ENCODE measurements at regions not wholly inside any gene's neighbourhood (a gene's known extent, or its start where the extent isn't known, plus 50 kb on each side); places are given as distances from the start of the nearest gene placed in this dataset.
"Not testable (repeated sequence)": the region's sequence is repeated elsewhere in the genome, so short reads cannot be mapped to it uniquely, and the experiment has no call there.

DNA sequence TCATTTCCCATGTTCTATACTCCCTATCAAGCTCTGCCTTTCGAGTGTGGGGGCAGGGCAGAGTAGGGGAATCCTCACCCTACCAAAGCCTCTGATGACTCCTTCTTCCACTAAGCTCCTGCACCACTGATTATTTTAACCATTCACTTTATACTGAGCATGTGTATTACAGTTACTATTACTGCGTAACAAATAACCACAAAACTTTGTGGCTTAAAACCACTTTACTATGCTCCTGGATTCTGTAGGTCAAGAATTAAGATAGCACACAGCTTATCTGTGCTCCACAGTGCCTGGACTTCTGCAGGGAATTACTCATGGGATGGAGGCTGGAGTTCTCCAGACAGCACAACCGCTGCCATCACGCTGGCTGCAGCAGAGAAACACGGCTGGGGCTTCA lies 117.4 kb upstream of the DNAJC10 start:
- DNase-seq = no peak

DNA sequence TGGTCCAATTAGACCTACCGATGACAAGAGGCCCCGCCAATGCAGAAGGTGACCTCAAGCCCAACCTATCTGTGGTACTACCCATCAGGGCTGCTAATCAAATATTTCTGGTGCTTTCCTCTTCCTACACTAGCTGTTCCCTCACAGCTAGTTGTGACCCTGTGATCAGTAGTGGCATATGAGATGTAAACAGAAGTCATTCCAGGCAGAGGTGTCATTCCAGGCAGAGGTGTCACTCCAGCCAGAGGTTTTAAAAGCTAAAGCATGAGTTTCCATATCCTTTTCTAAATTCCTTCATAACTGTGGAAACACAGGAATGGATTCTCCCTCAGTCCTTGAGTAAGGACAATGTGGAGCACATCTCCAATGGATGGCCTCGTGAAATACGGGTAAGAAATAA lies 110.9 kb upstream of the DNAJC10 start:
- DNase-seq = no peak

GRCh38 chr2:182606728-182607681 lies 109.1 kb upstream of the DNAJC10 start:
- no peak for DNase-seq

GRCh38 chr2:182608181-182608845 lies 107.7 kb upstream of the DNAJC10 start:
- DNase-seq = no peak

DNA sequence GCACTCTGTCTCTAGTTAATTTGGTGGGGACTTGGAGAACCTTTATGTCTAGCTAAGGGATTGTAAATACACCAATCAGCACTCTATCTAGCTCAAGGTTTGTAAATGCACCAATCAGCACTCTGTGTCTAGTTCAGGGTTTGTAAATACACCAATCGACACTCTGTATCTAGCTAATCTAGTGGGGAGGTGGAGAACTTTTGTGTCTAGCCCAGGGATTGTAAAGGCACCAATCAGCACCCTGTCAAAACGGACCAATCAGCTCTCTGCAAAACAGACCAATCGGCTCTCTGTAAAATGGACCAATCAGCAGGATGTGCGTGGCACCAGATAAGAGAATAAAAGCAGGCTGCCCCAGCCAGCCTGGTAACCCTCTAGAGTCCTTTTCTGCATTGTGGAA lies 107.1 kb upstream of the DNAJC10 start:
- DNase-seq = not testable (repeated sequence)

- no peak for DNase-seq
Observed at GRCh38 chr2:182610231-182610630, 105.8 kb upstream of the DNAJC10 start.

DNA sequence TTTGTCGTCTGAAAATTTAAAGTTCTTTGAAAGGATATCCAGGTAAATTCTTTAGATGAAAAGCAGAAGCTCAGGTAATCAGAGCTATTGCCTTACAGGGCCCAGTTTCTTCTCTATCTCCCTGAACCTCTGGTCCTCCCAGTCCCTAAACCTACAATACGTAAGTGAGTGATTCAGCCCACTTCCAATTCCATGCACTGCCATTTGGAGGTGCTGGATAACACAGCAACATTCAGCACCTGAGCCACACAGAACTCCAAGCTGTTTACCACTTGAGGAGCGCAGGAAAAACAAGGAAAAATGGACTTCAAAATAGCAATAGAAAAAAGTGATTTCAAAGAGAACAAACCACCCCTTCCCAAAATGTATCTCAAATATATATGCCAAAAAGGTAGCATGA lies 105.0 kb upstream of the DNAJC10 start:
- DNase-seq = no peak

- no peak for DNase-seq
Observed at GRCh38 chr2:182615036-182615435, 101.0 kb upstream of the DNAJC10 start.

DNA sequence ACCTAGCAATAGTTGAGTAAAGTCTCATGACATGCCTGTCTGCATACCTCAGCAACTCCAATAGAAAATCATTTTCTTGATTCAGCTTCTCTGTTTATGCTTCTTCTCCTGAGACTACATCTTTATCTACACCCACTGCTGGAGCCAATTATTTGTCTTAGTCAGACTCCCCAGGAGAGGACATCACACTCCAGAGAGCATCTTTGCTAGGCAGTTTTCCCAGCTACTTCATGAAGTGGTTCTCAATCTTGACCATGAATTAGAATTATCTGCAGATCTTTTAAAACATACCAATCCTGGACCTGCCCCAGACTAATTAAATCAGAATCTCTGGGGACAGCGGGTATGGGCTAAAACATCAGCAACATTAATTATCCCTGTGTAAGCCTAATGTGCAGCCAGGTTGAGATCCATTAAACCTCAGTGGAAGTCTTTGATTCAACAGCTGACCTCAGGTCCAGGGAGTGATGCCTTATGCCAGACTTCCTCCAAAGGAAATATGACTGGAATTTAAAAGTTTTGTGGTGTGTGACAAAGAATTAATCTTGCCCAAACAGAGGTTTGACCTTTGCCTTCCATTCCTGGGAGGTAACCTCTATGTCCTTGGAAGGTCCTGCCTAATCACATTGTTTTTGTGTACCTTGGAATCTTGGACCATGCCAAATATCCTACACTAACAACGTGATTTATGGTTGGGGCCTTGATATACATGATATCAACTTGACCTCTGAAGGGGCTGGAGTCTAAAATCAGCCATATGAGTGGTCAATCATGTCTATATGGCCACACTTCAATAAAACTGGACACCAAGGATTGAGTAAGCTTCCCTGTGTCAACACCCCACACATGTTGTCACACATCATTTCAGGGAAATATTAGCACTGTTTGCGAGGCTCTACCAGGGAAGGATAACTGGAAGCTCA lies 99.3 kb upstream of the DNAJC10 start:
- DNase-seq = no peak

DNA sequence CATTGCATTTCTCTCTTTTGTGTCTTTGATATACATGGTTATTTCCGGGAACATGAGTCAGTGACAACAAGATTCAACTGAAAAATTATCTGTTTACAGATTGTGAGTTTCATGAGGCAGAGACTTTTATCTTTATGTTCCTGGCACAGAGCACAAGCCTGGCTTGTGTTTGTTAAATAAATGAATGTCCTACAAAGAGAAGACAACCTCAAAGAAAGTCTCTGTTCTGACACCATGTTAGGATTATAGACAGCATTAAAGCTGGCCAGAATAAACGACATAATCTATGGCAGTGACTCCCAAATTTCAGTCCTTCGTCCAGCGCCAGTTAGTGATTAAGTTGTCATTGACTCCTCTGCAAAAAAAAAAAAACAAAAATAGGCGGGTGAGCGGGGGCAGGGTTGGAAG lies 97.4 kb upstream of the DNAJC10 start:
- DNase-seq = no peak

GRCh38 chr2:182619276-182619675 lies 96.8 kb upstream of the DNAJC10 start:
- DNase-seq = no peak

- DNase-seq = no peak
Observed at GRCh38 chr2:182621191-182621590, 94.9 kb upstream of the DNAJC10 start.

- no peak for DNase-seq
Observed at GRCh38 chr2:182621810-182622209, 94.2 kb upstream of the DNAJC10 start.

DNA sequence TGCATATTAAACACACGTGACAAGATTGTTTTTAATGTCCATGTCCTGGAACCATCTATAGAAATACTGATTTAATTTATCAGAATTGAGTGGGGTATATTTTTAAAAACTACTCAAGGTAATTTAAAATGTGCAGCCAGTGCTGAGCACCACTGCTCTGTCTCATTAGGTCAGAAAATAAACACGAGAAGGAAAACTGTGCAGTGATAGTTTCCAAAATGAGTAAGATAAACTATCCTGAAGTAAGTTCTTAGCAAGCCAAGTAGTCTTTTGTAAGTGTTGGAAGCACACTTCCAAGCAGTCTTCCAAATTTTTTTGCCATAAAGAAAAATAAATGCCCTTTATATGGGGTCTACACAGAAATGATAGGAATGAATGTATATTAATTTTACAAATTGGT lies 93.8 kb upstream of the DNAJC10 start:
- no peak for DNase-seq

DNA sequence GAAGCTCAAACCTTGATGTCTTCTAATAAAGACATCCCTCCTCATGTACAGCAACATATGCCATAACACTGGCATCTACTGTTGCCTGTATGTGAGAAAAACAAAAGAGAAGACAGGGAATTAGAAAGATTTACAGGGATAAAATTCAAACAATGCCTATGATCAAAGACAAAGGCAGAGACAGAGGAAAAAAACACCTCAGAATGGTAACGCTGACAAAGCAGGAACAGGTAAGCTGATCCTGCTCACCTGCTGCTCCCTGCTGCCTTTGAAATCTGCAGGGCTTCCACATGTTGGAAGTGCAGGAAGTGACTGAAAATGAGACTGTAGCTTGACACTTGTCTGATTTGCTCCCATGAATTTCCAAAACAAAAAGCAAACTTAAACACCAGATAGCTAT lies 90.2 kb upstream of the DNAJC10 start:
- peak; percentile 31 for DNase-seq

GRCh38 chr2:182628916-182629315 lies 87.1 kb upstream of the DNAJC10 start:
- no peak for DNase-seq

DNA sequence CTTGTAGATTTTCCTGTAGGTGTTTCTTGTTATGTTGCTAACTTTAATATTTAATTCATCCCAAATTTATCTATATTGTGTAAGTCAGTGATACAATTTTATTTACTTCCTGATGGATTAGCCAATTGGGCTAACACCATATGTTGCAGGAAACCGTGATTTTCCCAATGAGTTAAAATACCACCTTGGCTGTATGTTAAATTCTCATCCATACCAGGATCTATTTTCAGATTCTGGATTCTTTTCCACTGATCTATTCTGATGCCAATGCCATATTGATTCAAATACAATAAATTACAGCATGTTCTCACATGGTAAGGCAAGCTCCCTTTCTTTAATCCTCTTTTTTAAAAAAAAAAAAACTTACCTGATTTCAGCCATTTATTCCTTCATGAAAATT lies 85.8 kb upstream of the DNAJC10 start:
- no peak for DNase-seq

GRCh38 chr2:182631299-182631698 lies 84.8 kb upstream of the DNAJC10 start:
- DNase-seq = no peak

DNA sequence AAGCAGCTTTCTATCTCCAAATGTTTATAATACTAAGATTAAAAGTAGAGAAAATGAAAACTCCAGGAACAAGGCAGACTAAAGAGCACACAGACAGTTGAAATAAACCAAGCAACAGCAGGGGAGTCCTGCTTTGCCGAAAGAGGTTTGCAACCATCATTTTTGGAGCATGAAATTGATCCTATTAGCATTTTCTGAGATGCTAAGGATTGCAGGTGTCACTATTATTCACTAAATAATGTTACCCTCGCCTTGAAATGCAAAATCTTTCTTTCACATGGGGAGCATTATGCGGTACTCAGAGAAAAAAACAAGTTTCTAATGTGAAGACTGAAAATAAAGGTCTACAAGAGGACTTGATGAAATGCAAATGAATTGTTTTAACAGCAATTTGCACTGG lies 81.7 kb upstream of the DNAJC10 start:
- no peak for DNase-seq

DNA sequence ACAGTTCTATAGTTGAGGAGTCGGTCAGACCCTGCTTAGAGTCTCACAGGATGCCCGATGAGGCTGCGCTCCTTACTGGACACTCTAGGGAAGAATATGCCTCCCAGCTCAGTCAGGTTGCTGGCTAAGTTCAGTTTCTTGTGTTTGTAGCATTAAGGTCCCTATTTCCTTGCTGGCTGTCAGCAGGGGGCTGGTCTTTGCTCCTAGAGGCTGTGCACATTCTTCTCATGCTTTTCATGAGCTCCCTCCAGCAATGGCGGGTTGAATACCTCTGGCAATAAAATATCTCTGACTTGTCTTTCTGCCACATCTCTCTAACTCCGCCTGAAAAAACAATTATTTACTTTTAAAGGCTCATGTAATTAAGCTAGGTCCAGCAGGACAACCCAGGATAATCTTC lies 79.4 kb upstream of the DNAJC10 start:
- DNase-seq = no peak

GRCh38 chr2:182638667-182639066 lies 77.4 kb upstream of the DNAJC10 start:
- no peak for DNase-seq

- no peak for DNase-seq
Observed at GRCh38 chr2:182639971-182640370, 76.1 kb upstream of the DNAJC10 start.

GRCh38 chr2:182642328-182642727 lies 73.7 kb upstream of the DNAJC10 start:
- DNase-seq = no peak

Measured in DMS79 (cell line).